ENCODE measurements at regions not wholly inside any gene's neighbourhood (a gene's known extent, or its start where the extent isn't known, plus 50 kb on each side); places are given as distances from the start of the nearest gene placed in this dataset.

- no peak for TF ChIP-seq CTCF (IDR thresholded peaks at IDR 0.05; ENCODE audit: borderline replicate concordance, insufficient read depth, low read depth, low read length)
These were observed 426.1 kb downstream of the PLPP3 start for GRCh38 chr1:56153276-56153675.

GRCh38 chr1:56152635-56153034 lies 426.7 kb downstream of the PLPP3 start:
- no peak overlapping the region for H3K4me3 ChIP-seq (ENCODE audit: low read depth, low read length)
- no peak for TF ChIP-seq CTCF (IDR thresholded peaks at IDR 0.05; ENCODE audit: borderline replicate concordance, insufficient read depth, low read depth, low read length)

More at GRCh38 chr1:56153276-56153675, 426.1 kb downstream of the PLPP3 start:
- H3K4me3 ChIP-seq (ENCODE audit: low read depth, low read length) = no peak overlapping the region

- TF ChIP-seq CTCF (IDR thresholded peaks at IDR 0.05; ENCODE audit: borderline replicate concordance, insufficient read depth, low read depth, low read length) = no peak
- H3K4me3 ChIP-seq (ENCODE audit: low read depth, low read length) = no peak overlapping the region
These were observed 428.0 kb downstream of the PLPP3 start for GRCh38 chr1:56151402-56151801.

- no peak for TF ChIP-seq CTCF (IDR thresholded peaks at IDR 0.05; ENCODE audit: borderline replicate concordance, insufficient read depth, low read depth, low read length)
- no peak overlapping the region for H3K4me3 ChIP-seq (ENCODE audit: low read depth, low read length)
These were observed 428.7 kb downstream of the PLPP3 start for GRCh38 chr1:56150441-56151215.

- H3K4me3 ChIP-seq (ENCODE audit: low read depth, low read length) = no peak overlapping the region
- no peak for TF ChIP-seq CTCF (IDR thresholded peaks at IDR 0.05; ENCODE audit: borderline replicate concordance, insufficient read depth, low read depth, low read length)
These were observed 429.6 kb downstream of the PLPP3 start for GRCh38 chr1:56149761-56150160.

GRCh38 chr1:56148326-56149193 lies 430.8 kb downstream of the PLPP3 start:
- no peak for TF ChIP-seq CTCF (IDR thresholded peaks at IDR 0.05; ENCODE audit: borderline replicate concordance, insufficient read depth, low read depth, low read length)

More at GRCh38 chr1:56148326-56149193, 430.8 kb downstream of the PLPP3 start:
- H3K4me3 ChIP-seq (ENCODE audit: low read depth, low read length) = no peak overlapping the region

All from GM12875 (cell line).